ENCODE measurements at regions not wholly inside any gene's neighbourhood (a gene's known extent, or its start where the extent isn't known, plus 50 kb on each side); places are given as distances from the start of the nearest gene placed in this dataset.

DNA sequence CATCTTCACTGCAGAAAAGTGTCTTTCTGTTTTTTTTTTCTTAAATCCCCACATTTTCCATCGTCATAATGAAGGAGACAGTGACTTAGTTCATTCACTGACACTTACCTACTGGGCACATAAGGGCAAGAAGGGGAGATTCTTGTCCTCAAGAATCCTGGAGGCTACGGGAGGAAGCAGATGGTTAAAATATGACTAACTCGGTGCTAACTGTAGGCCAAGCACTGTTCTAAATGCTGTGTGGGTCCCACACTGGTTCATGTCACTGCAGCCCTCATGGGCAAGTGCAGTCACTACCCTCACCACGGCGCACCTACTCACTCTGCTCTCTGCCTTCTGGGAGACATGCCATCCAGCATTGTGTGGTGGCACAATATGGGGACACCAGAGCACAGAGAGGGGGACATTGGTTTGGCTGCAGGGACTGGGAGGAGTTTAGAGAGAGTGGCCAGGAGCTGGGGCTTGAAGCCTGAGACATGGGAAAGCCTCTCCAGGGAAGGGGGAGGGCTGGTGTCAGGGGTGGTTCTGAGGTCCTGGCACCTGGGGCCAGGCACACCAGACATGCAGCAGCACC is 305.2 kb downstream of the MYCN start:
- TF ChIP-seq YY1 (IDR thresholded peaks at IDR 0.05; ENCODE audit: low read depth): no peak
- TF ChIP-seq SIN3A (IDR thresholded peaks at IDR 0.05; ENCODE audit: borderline replicate concordance, low read depth, low read length): no peak
- TF ChIP-seq, protein P1, sequence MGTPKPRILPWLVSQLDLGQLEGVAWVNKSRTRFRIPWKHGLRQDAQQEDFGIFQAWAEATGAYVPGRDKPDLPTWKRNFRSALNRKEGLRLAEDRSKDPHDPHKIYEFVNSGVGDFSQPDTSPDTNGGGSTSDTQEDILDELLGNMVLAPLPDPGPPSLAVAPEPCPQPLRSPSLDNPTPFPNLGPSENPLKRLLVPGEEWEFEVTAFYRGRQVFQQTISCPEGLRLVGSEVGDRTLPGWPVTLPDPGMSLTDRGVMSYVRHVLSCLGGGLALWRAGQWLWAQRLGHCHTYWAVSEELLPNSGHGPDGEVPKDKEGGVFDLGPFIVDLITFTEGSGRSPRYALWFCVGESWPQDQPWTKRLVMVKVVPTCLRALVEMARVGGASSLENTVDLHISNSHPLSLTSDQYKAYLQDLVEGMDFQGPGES (IDR thresholded peaks at IDR 0.05; ENCODE audit: low read depth, low read length): no peak
- TF ChIP-seq, protein P2, sequence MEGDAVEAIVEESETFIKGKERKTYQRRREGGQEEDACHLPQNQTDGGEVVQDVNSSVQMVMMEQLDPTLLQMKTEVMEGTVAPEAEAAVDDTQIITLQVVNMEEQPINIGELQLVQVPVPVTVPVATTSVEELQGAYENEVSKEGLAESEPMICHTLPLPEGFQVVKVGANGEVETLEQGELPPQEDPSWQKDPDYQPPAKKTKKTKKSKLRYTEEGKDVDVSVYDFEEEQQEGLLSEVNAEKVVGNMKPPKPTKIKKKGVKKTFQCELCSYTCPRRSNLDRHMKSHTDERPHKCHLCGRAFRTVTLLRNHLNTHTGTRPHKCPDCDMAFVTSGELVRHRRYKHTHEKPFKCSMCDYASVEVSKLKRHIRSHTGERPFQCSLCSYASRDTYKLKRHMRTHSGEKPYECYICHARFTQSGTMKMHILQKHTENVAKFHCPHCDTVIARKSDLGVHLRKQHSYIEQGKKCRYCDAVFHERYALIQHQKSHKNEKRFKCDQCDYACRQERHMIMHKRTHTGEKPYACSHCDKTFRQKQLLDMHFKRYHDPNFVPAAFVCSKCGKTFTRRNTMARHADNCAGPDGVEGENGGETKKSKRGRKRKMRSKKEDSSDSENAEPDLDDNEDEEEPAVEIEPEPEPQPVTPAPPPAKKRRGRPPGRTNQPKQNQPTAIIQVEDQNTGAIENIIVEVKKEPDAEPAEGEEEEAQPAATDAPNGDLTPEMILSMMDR (IDR thresholded peaks at IDR 0.05): no peak
- no peak for TF ChIP-seq POLR2AphosphoS5 (IDR thresholded peaks at IDR 0.05; ENCODE audit: low read depth, low read length)
